HEK293T (cell line): ENCODE measurements at regions not wholly inside any gene's neighbourhood (a gene's known extent, or its start where the extent isn't known, plus 50 kb on each side); places are given as distances from the start of the nearest gene placed in this dataset.

Experiments
- CTBP1 ChIP-seq: fragments of 450-650 bp; IDR thresholded peaks from 2 replicates; pipeline ENCODE4 v1.6.1; 2016; ENCODE audit warnings: borderline replicate concordance
- ELF4 ChIP-seq: fragments of 450-650 bp; IDR thresholded peaks from 2 replicates; pipeline ENCODE4 v1.6.1; 2017; ENCODE audit warnings: antibody characterized with exemption
- SP1 ChIP-seq: fragments of 450-650 bp; IDR thresholded peaks from 2 replicates; pipeline ENCODE4 v1.6.1; 2017

- TF ChIP-seq SP1, result no peak
- no peak for TF ChIP-seq CTBP1
- TF ChIP-seq ELF4, result no peak
These were observed 375.9 kb downstream of the BMPER start for GRCh38 chr7:34281260-34281659.
